Glomerular endothelial cell (primary cell): ENCODE measurements at regions not wholly inside any gene's neighbourhood (a gene's known extent, or its start where the extent isn't known, plus 50 kb on each side); places are given as distances from the start of the nearest gene placed in this dataset.

Source experiments
- DNase-seq: peaks from one replicate; pipeline ENCODE4 v3.0.0-alpha.2; 2011; ENCODE audit warnings: low read depth, low spot score; ENCODE audit errors: extremely low read depth

- no peak for DNase-seq
Measured at GRCh38 chr14:26021759-26022158, 576.1 kb downstream of the NOVA1 start.

GRCh38 chr14:26017270-26017669 is 580.6 kb downstream of the NOVA1 start:
- DNase-seq = no peak

- DNase-seq = peak; percentile 9
Measured at GRCh38 chr14:26008290-26008689, 589.5 kb downstream of the NOVA1 start.

- no peak for DNase-seq
Measured at GRCh38 chr14:26004342-26004741, 593.5 kb downstream of the NOVA1 start.

GRCh38 chr14:25993830-25994229 is 604.0 kb downstream of the NOVA1 start:
- DNase-seq = no peak

- no peak for DNase-seq
Measured at GRCh38 chr14:25988536-25988935, 609.3 kb downstream of the NOVA1 start.

GRCh38 chr14:25955772-25956171 is 642.1 kb downstream of the NOVA1 start:
- no peak for DNase-seq

GRCh38 chr14:25953532-25954139 is 644.2 kb downstream of the NOVA1 start:
- peak; percentile 68 for DNase-seq

- no peak for DNase-seq
Measured at GRCh38 chr14:25945746-25946145, 652.1 kb downstream of the NOVA1 start.

- no peak for DNase-seq
Measured at GRCh38 chr14:25944020-25944419, 653.8 kb downstream of the NOVA1 start.

- no peak for DNase-seq
Measured at GRCh38 chr14:25943329-25943728, 654.5 kb downstream of the NOVA1 start.

GRCh38 chr14:25942090-25942489 is 655.7 kb downstream of the NOVA1 start:
- DNase-seq = no peak

GRCh38 chr14:25933731-25934130 is 664.1 kb downstream of the NOVA1 start:
- DNase-seq = no peak

- DNase-seq = no peak
Measured at GRCh38 chr14:25929881-25930615, 667.8 kb downstream of the NOVA1 start.

GRCh38 chr14:25911831-25912230 is 686.0 kb downstream of the NOVA1 start:
- DNase-seq = no peak

GRCh38 chr14:25909045-25909747 is 688.6 kb downstream of the NOVA1 start:
- DNase-seq = no peak

- DNase-seq = no peak
Measured at GRCh38 chr14:25908277-25909044, 689.4 kb downstream of the NOVA1 start.

- DNase-seq = no peak
Measured at GRCh38 chr14:25904446-25904845, 693.4 kb downstream of the NOVA1 start.

- no peak for DNase-seq
Measured at GRCh38 chr14:25899197-25899596, 698.6 kb downstream of the NOVA1 start.

- no peak for DNase-seq
Measured at GRCh38 chr14:25896777-25897176, 701.1 kb downstream of the NOVA1 start.

GRCh38 chr14:25895740-25896139 is 702.1 kb downstream of the NOVA1 start:
- DNase-seq = no peak
